Chondrocyte (in vitro differentiated cells): ENCODE measurements at regions not wholly inside any gene's neighbourhood (a gene's known extent, or its start where the extent isn't known, plus 50 kb on each side); places are given as distances from the start of the nearest gene placed in this dataset.

Experiments used
- DNase-seq: peaks from one replicate; pipeline ENCODE4 v3.0.0; 2021; ENCODE audit warnings: mixed read lengths, low spot score
- H3K27ac Mint-ChIP-seq: one replicate; pipeline ENCODE4 v1.8.0; 2021; ENCODE audit warnings: mild to moderate bottlenecking, moderate library complexity, mixed read lengths; ENCODE audit not compliant: unreplicated experiment
- H3K27me3 Mint-ChIP-seq: 2 replicates; pipeline ENCODE4 v1.8.0; 2021; ENCODE audit warnings: low read depth, mixed read lengths
- H3K36me3 Mint-ChIP-seq: 2 replicates; pipeline ENCODE4 v1.8.0; 2021; ENCODE audit warnings: low read depth, mixed read lengths
- H3K4me1 Mint-ChIP-seq: 2 replicates; pipeline ENCODE4 v1.8.0; 2021; ENCODE audit warnings: low read depth, mild to moderate bottlenecking, mixed read lengths
- H3K4me3 Mint-ChIP-seq: one replicate; pipeline ENCODE4 v1.8.0; 2021; ENCODE audit warnings: mild to moderate bottlenecking, moderate library complexity, mixed read lengths; ENCODE audit not compliant: unreplicated experiment
- H3K9me3 Mint-ChIP-seq: 2 replicates; pipeline ENCODE4 v1.8.0; 2021; ENCODE audit warnings: low read depth, mixed read lengths
- CTCF ChIP-seq: fragments of 200-600 bp; sonication (generic); IDR thresholded peaks from 2 replicates; pipeline ENCODE4 v1.5.0; 2021; ENCODE audit warnings: antibody characterized with exemption, mild to moderate bottlenecking, moderate library complexity

GRCh38 chr11:69922596-69923111 is 103.4 kb upstream of the FGF3 start:
- H3K4me3 Mint-ChIP-seq = no peak overlapping the region
- peak; percentile 64 for DNase-seq
- no peak for TF ChIP-seq CTCF
- no peak overlapping the region for H3K27ac Mint-ChIP-seq
- H3K9me3 Mint-ChIP-seq = no peaks in the 10 kb centered on the region
- H3K36me3 Mint-ChIP-seq = no peaks in the 10 kb centered on the region
- H3K27me3 Mint-ChIP-seq = peaks cover 48% of the 10 kb centered on the region
- H3K4me1 Mint-ChIP-seq = peaks cover 3% of the 10 kb centered on the region

- H3K4me3 Mint-ChIP-seq = no peak overlapping the region
- H3K9me3 Mint-ChIP-seq = no peaks in the 10 kb centered on the region
- H3K4me1 Mint-ChIP-seq = peaks cover 3% of the 10 kb centered on the region
- DNase-seq = peak; percentile 50
- TF ChIP-seq CTCF = no peak
- H3K36me3 Mint-ChIP-seq = no peaks in the 10 kb centered on the region
- H3K27me3 Mint-ChIP-seq = peaks cover 53% of the 10 kb centered on the region
- H3K27ac Mint-ChIP-seq = no peak overlapping the region
Observed at GRCh38 chr11:69923196-69923595, 104.0 kb upstream of the FGF3 start.

- peak; percentile 87 for DNase-seq
- H3K4me1 Mint-ChIP-seq = no peaks in the 10 kb centered on the region
- TF ChIP-seq CTCF = no peak
- H3K36me3 Mint-ChIP-seq = no peaks in the 10 kb centered on the region
- no peak overlapping the region for H3K27ac Mint-ChIP-seq
- no peaks in the 10 kb centered on the region for H3K9me3 Mint-ChIP-seq
- H3K27me3 Mint-ChIP-seq = peaks cover 55% of the 10 kb centered on the region
- no peak overlapping the region for H3K4me3 Mint-ChIP-seq
Observed at GRCh38 chr11:69923641-69924307, 104.6 kb upstream of the FGF3 start.

- Mint-ChIP-seq H3K36me3 (no peaks in the 10 kb centered on the region), H3K9me3 (no peaks in the 10 kb centered on the region), H3K4me3 (no peak overlapping the region), H3K4me1 (no peaks in the 10 kb centered on the region), H3K27ac (no peak overlapping the region), H3K27me3 (peaks cover 60% of the 10 kb centered on the region)
- no peak for DNase-seq
- no peak for TF ChIP-seq CTCF
Observed at GRCh38 chr11:69924308-69925161, 105.3 kb upstream of the FGF3 start.

GRCh38 chr11:69925366-69926196 is 106.4 kb upstream of the FGF3 start:
- TF ChIP-seq CTCF = no peak
- no peaks in the 10 kb centered on the region for H3K9me3 Mint-ChIP-seq
- no peak overlapping the region for H3K4me3 Mint-ChIP-seq
- H3K36me3 Mint-ChIP-seq = no peaks in the 10 kb centered on the region
- H3K27ac Mint-ChIP-seq = no peak overlapping the region
- H3K4me1 Mint-ChIP-seq = no peaks in the 10 kb centered on the region
- H3K27me3 Mint-ChIP-seq = peaks cover 60% of the 10 kb centered on the region
- peak; percentile 39 for DNase-seq
